Duodenal mucosa (tissue), 2 donors: ENCODE measurements at regions not wholly inside any gene's neighbourhood (a gene's known extent, or its start where the extent isn't known, plus 50 kb on each side); places are given as distances from the start of the nearest gene placed in this dataset.

Experiments
- H3K27ac ChIP-seq: one replicate; pipeline ENCODE4 v1.7.0; 2013; ENCODE audit warnings: low read depth, low read length
- H3K27me3 ChIP-seq, 2 donors: one replicate each; pipeline ENCODE4 v1.7.0; 2013; ENCODE audit warnings: low read length in 2 of 2, control low read depth in 1 of 2; ENCODE audit not compliant: insufficient read depth in 2 of 2, control insufficient read depth in 1 of 2
- H3K36me3 ChIP-seq, 2 donors: one replicate each; pipeline ENCODE4 v1.7.0; 2013; ENCODE audit warnings: low read length in 2 of 2, control low read depth in 1 of 2; ENCODE audit not compliant: insufficient read depth in 2 of 2, control insufficient read depth in 1 of 2
- H3K4me1 ChIP-seq, 2 donors: one replicate each; pipeline ENCODE4 v1.7.0; 2013; ENCODE audit warnings: low read length in 2 of 2, control low read depth in 1 of 2; ENCODE audit not compliant: insufficient read depth in 2 of 2, control insufficient read depth in 1 of 2
- H3K4me3 ChIP-seq, 2 donors: one replicate each; pipeline ENCODE4 v1.7.0; 2013; ENCODE audit warnings: low read length in 2 of 2, low read depth in 1 of 2
- H3K9ac ChIP-seq, 2 donors: one replicate each; pipeline ENCODE4 v1.7.0; 2013; ENCODE audit warnings: low read length in 2 of 2, low read depth in 1 of 2
- H3K9me3 ChIP-seq, 2 donors: one replicate each; pipeline ENCODE4 v1.7.0; 2013; ENCODE audit warnings: low read length in 2 of 2, control low read depth in 1 of 2; ENCODE audit not compliant: control insufficient read depth in 1 of 2

DNA sequence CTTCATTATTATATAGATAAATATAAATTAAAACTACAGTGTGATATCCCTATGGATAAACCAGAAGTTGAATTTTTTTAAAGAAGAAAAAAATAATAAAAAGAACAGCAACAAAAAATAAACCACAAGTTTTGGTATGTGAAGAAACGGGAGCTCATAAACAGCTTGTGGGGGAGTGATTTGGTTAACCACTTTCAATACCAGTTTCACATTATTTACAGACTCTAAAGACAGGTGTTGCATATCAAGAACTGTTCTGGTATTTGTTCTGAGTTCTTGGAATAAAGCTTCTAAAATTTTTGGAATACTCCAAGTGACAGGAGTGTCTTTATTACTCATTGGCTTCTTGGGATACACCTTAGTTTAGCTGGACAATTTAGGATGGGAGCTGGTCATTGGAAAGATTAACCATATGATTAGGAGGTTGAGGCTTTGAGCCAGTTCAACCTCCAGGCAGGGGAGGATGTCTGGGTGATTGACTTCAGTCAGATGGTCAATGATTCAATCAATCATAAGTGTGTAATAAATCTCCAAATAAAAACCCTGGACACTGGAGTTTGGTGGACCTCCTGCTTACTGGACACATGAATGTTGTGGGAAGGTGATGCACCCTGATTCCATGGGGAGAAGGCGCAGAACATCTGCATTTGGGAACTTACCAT, 2223.1 kb upstream of the C9orf72 start:
- H3K9me3 ChIP-seq: no peaks in the 10 kb centered on the region
- no peaks in the 10 kb centered on the region for H3K4me1 ChIP-seq
- no peaks in the 10 kb centered on the region for H3K27me3 ChIP-seq
- H3K36me3 ChIP-seq: no peaks in the 10 kb centered on the region
- no peak overlapping the region for H3K9ac ChIP-seq
- H3K27ac ChIP-seq: no peak overlapping the region
- no peak overlapping the region for H3K4me3 ChIP-seq

DNA sequence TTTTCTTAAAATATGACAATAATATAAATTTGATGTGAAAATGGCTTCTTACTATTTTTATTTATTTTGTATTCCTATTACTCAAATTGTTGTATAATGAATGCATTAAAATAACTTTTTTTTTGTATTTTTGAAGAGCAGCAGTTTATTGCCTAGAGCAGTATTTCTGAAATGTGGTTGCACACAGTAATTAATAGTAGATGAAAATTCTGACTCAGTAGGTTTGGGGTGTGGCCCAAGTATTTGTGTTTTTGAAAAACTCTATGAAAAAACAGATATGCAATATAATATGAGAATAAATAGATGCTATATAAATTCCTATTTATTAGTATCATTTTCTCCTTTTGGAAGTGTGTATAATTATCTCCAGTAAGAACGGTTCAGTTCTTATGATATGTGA, 2225.3 kb upstream of the C9orf72 start:
- Histone ChIP-seq H3K27me3 (no peaks in the 10 kb centered on the region), H3K27ac (no peak overlapping the region), H3K9ac (no peak overlapping the region), H3K4me3 (no peak overlapping the region), H3K36me3 (no peaks in the 10 kb centered on the region), H3K9me3 (no peaks in the 10 kb centered on the region), H3K4me1 (no peaks in the 10 kb centered on the region)

DNA sequence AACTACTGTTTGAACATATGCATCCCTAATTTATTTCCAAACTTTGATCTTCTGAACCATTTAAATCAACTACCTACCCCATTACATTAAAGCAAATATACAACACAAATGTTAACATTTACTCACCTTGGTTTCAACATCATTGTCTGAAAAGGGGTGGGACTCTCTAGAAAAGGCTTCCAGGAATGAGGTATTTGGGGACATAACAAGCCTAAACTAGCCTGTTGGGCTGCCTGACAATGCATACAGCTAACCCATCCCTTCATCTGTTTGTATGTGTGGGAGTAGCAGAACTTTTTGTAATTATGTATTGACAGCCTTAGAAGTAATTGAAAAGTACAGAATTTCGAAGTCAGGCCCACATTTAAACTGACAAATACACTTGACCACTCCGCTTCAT, 2225.9 kb upstream of the C9orf72 start:
- no peak overlapping the region for H3K9ac ChIP-seq
- no peak overlapping the region for H3K27ac ChIP-seq
- no peak overlapping the region for H3K4me3 ChIP-seq
- H3K4me1 ChIP-seq: no peaks in the 10 kb centered on the region
- H3K9me3 ChIP-seq: no peaks in the 10 kb centered on the region
- no peaks in the 10 kb centered on the region for H3K27me3 ChIP-seq
- no peaks in the 10 kb centered on the region for H3K36me3 ChIP-seq

DNA sequence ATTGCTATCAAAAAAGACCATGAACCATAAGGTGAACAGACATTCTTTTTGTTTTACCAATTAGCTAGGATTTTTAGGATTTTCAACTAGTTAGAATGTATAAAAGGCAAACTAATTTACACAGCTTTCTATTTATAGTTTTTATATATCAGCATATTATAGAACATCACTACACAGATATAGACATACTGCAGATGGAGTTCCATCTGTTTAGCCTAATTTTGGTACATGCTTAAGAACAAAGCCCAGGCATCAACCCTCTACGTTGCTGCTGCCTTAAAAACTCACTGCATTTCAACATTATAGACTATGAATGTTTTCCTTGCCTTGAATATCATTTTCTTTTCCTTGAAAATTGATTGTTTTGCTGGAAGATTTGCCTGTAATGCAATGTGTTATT, 2227.5 kb upstream of the C9orf72 start:
- Histone ChIP-seq H3K9me3 (no peaks in the 10 kb centered on the region), H3K27ac (no peak overlapping the region), H3K4me1 (no peaks in the 10 kb centered on the region), H3K36me3 (no peaks in the 10 kb centered on the region), H3K27me3 (no peaks in the 10 kb centered on the region), H3K4me3 (no peak overlapping the region), H3K9ac (no peak overlapping the region)

GRCh38 chr9:29802454-29802853, 2229.2 kb upstream of the C9orf72 start:
- no peaks in the 10 kb centered on the region for H3K27me3 ChIP-seq

GRCh38 chr9:29806937-29807618, 2233.8 kb upstream of the C9orf72 start:
- Histone ChIP-seq H3K27me3 (no peaks in the 10 kb centered on the region), H3K4me3 (no peak overlapping the region), H3K9me3 (peaks cover 7 to 9% of the 10 kb centered on the region in 2 donors), H3K9ac (no peak overlapping the region), H3K4me1 (no peaks in the 10 kb centered on the region), H3K27ac (no peak overlapping the region), H3K36me3 (no peaks in the 10 kb centered on the region)

More at GRCh38 chr9:29802454-29802853, 2229.2 kb upstream of the C9orf72 start:
- no peak overlapping the region for H3K27ac ChIP-seq
- no peaks in the 10 kb centered on the region for H3K9me3 ChIP-seq
- no peaks in the 10 kb centered on the region for H3K4me1 ChIP-seq
- no peak overlapping the region for H3K4me3 ChIP-seq
- no peak overlapping the region for H3K9ac ChIP-seq
- no peaks in the 10 kb centered on the region for H3K36me3 ChIP-seq

DNA sequence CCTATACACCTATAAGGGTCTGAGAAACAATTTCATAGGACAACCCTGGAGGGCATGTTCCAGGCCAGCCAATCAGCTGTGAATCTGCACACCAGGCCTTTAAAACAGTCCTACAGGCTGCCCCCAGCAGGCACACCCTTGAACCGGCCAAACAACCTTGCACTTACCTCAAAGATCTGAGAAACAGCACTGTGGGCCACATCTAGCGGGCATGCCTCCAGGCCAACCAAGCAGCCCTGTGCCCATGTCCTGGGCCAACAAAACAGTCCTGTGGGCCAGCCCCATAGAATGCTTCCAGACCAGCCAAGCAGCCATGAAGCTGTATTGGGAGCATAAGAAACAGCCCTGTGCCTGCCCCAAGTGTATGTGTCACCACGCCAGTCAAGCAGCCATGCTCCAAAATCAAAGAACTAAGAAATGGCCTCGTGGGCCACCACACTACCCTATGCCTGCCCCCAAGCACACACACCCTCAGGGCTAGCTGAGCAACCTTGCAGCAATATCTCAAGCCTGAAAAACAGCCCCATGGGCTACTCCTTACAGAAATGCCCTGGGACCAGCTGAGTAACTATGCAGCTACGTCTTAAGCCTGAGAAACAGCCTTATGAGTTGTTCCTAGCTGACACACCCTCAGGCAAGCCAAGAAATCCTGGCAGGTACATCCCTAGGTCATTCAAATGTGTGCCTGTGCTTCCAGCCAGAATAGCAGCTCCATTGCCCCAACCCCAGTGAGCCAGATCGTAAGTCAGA, 2243.8 kb upstream of the C9orf72 start:
- H3K4me1 ChIP-seq: no peaks in the 10 kb centered on the region
- no peak overlapping the region for H3K9ac ChIP-seq
- no peaks in the 10 kb centered on the region for H3K36me3 ChIP-seq
- H3K4me3 ChIP-seq: no peak overlapping the region
- H3K27ac ChIP-seq: no peak overlapping the region
- H3K9me3 ChIP-seq: no peaks in the 10 kb centered on the region
- no peaks in the 10 kb centered on the region for H3K27me3 ChIP-seq

DNA sequence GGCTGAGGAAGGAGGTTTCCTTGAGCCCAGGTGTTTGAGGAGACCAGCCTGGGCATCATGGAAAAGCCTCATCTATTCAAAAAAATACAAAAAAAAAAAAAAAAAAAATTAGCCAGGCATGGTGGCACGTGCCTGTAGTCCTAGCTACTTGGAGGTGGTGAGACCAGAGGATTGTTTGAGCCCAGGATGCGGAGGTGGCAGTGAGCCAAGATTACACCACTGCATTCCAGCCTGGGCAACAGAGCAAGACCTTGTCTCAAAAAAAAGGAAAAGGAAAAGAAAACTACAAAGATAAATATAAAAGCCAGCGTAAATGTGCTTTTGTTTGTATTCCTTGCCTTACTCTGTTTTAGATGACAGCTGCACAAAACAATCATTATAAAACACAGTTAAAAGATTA, 2249.2 kb upstream of the C9orf72 start:
- H3K36me3 ChIP-seq: no peaks in the 10 kb centered on the region
- no peak overlapping the region for H3K27ac ChIP-seq
- H3K4me1 ChIP-seq: no peaks in the 10 kb centered on the region
- peaks cover 0 to 7% of the 10 kb centered on the region in 2 donors for H3K9me3 ChIP-seq
- no peaks in the 10 kb centered on the region for H3K27me3 ChIP-seq
- H3K9ac ChIP-seq: no peak overlapping the region
- H3K4me3 ChIP-seq: no peak overlapping the region

- Histone ChIP-seq H3K9ac (no peak overlapping the region), H3K27me3 (no peaks in the 10 kb centered on the region), H3K27ac (no peak overlapping the region), H3K4me1 (no peaks in the 10 kb centered on the region), H3K4me3 (no peak overlapping the region), H3K9me3 (peaks cover 0 to 8% of the 10 kb centered on the region in 2 donors), H3K36me3 (no peaks in the 10 kb centered on the region)
Observed at GRCh38 chr9:29826421-29826820, 2253.1 kb upstream of the C9orf72 start.

- Histone ChIP-seq H3K27ac (no peak overlapping the region), H3K27me3 (no peaks in the 10 kb centered on the region), H3K4me1 (no peaks in the 10 kb centered on the region), H3K9ac (no peak overlapping the region), H3K4me3 (no peak overlapping the region), H3K9me3 (peaks cover 0 to 8% of the 10 kb centered on the region in 2 donors), H3K36me3 (no peaks in the 10 kb centered on the region)
Observed at GRCh38 chr9:29830821-29831220, 2257.5 kb upstream of the C9orf72 start.
